Heart left ventricle (tissue), 16 donors: ENCODE measurements at regions not wholly inside any gene's neighbourhood (a gene's known extent, or its start where the extent isn't known, plus 50 kb on each side); places are given as distances from the start of the nearest gene placed in this dataset.

Experiments used
- ATAC-seq, 4 donors: fragments of 200-7000 bp; cut with Tn5 transposase; one replicate each; pipeline ENCODE4 v1.9.1; 2020 to 2022; ENCODE audit warnings: moderate library complexity in 4 of 4, mild to moderate bottlenecking in 3 of 4, moderate number of reproducible peaks in 1 of 4
- DNase-seq, 5 donors: peaks; one replicate each; pipeline ENCODE4 v3.0.0-alpha.2; 2020
- H3K27ac ChIP-seq, 12 donors: fragments of 200-600 bp; sonication (generic) in 4 of 12; one replicate each; pipeline versions ENCODE4 v1.5.0 to v1.8.0; 2016 to 2022; ENCODE audit warnings: mild to moderate bottlenecking in 2 of 12
- H3K27me3 ChIP-seq, 9 donors: fragments of 200-600 bp; sonication (generic) in 2 of 9; one replicate each; pipeline versions ENCODE4 v1.5.1 to v1.8.0; 2016 to 2022; ENCODE audit warnings: mild to moderate bottlenecking in 3 of 9
- H3K36me3 ChIP-seq, 9 donors: fragments of 200-600 bp; sonication (generic) in 2 of 9; one replicate each; pipeline versions ENCODE4 v1.5.0 to v1.8.0; 2018 to 2022; ENCODE audit warnings: mild to moderate bottlenecking in 2 of 9
- H3K4me1 ChIP-seq, 12 donors: fragments of 200-600 bp; sonication (generic) in 4 of 12; one replicate each; pipeline versions ENCODE4 v1.5.0 to v1.8.0; 2016 to 2022; ENCODE audit warnings: mild to moderate bottlenecking in 3 of 12
- H3K4me3 ChIP-seq, 12 donors: fragments of 200-600 bp; sonication (generic) in 4 of 12; one replicate each; pipeline versions ENCODE4 v1.5.0 to v1.8.0; 2017 to 2022; ENCODE audit warnings: mild to moderate bottlenecking in 9 of 12, moderate library complexity in 4 of 12
- H3K9me3 ChIP-seq, 12 donors: fragments of 200-600 bp; sonication (generic) in 4 of 12; one replicate each; pipeline versions ENCODE4 v1.5.0 to v1.8.0; 2016 to 2022; ENCODE audit warnings: mild to moderate bottlenecking in 1 of 12
- CTCF ChIP-seq, 12 donors: fragments of 200-600 bp; sonication (generic) in 4 of 12; IDR thresholded peaks; one replicate each; pipeline versions ENCODE4 v1.5.0 to v1.8.0; 2018 to 2022; ENCODE audit warnings: antibody characterized with exemption in 12 of 12, mild to moderate bottlenecking in 5 of 12
- POLR2A ChIP-seq, 2 donors: fragments of 450-650 bp; IDR thresholded peaks; one replicate each; pipeline ENCODE4 v1.6.1; 2017; ENCODE audit warnings: antibody characterized with exemption in 2 of 2, mild to moderate bottlenecking in 2 of 2, moderate library complexity in 2 of 2
- WGBS, 4 donors: extraction: QIAGEN DNeasy Blood & Tissue Kit in 2 of 4; methylation state at CpG; one replicate each; pipeline versions ENCODE4 v1.1.5 to v1.1.7; 2013 to 2018; 5-methylcytosine and 5-hydroxymethylcytosine counted together
- intact Hi-C, 10 donors: fragments of 100-400 bp; cut with DNase I; formaldehyde crosslinking; loops; one replicate each; pipeline versions ENCODE4 v1.11.1 to v1.14.2; 2022
- donor health status: ischemic (EF 13 %, LVEDD 7.1; RV severe dilation, severe dysfunction).
- donor health status: healthy with polysubstance abuse.
- donor health status: DM: no; HTN: yes; CAD: no.
- donor health status: DM: no; HTN: no; CAD: no.
- donor health status: ischemic (EF 25% LVEDD 6.9; RV normal size, moderate dysfunction).
- donor health status: ischemic (EF 25% LVEDD 5.7; RV mildly dilated, moderate dysfunction).
- donor health status: healthy.
- donor health status: DM: yes; HTN: yes; CAD: no.
- donor health status: ischemic (EF 35%, LVEDD 5.7; RV mildly dilated, moderate dysfunction).
- donor health status: nonischemic (EF 11% LVEDD 7.7; RV severe dilation, severe dysfunction).
- donor health status: DM: yes; HTN: yes; CAD: no.
- donor health status: PGD.
- donor health status: ischemic (EF 29% LVEDD 5.4; RV normal size, mild dysfunction).
- donor health status: nonischemic (EF 23%, LVEDD 6.1; RV moderate dilation, normal function).

- TF ChIP-seq POLR2A (IDR thresholded peaks at IDR 0.05) (no peak), CTCF (IDR thresholded peaks at IDR 0.05) (no peak)
- Histone ChIP-seq H3K27ac (no peak overlapping the region), H3K4me1 (no peaks in the 10 kb centered on the region), H3K9me3 (peaks cover 0 to 3% (median 0%) of the 10 kb centered on the region in 12 donors), H3K36me3 (no peaks in the 10 kb centered on the region), H3K4me3 (no peak overlapping the region), H3K27me3 (no peaks in the 10 kb centered on the region)
- intact Hi-C loops = no loop called here
- ATAC-seq (no peak), DNase-seq (peak in 1 of 5 donors; percentile 44)
- WGBS, 4 donors = 92 to 94% (median 93%) methylated on average over 9 to 13 of the region's 13 CpGs
Observed at GRCh38 chr4:62683799-62684566, 1483.9 kb downstream of the ADGRL3 start.

- Histone ChIP-seq H3K36me3 (no peaks in the 10 kb centered on the region), H3K27ac (no peak overlapping the region), H3K9me3 (peaks cover 0 to 20% (median 2%) of the 10 kb centered on the region in 12 donors), H3K4me1 (no peaks in the 10 kb centered on the region), H3K27me3 (no peaks in the 10 kb centered on the region), H3K4me3 (no peak overlapping the region)
- intact Hi-C loops = no loop called here
- no peak for ATAC-seq
- no peak for DNase-seq
- TF ChIP-seq CTCF (IDR thresholded peaks at IDR 0.05) = no peak
- 66 to 75% (median 74%) methylated on average over 2 of the region's 2 CpGs for WGBS, 4 donors
Observed at GRCh38 chr4:62676962-62677361, 1476.8 kb downstream of the ADGRL3 start.

- Histone ChIP-seq H3K36me3 (no peaks in the 10 kb centered on the region), H3K4me1 (peaks cover 0 to 8% (median 0%) of the 10 kb centered on the region in 12 donors), H3K4me3 (no peak overlapping the region), H3K9me3 (peaks cover 0 to 10% (median 0%) of the 10 kb centered on the region in 12 donors), H3K27ac (no peak overlapping the region), H3K27me3 (no peaks in the 10 kb centered on the region)
- DNase-seq (peak in 3 of 5 donors; percentile 20 to 31 (median 21)), ATAC-seq (peak; percentile 86 to 94 (median 92))
- 13 to 36% (median 32%) methylated on average over 2 of the region's 2 CpGs for WGBS, 4 donors
- TF ChIP-seq CTCF (IDR thresholded peaks at IDR 0.05) (no peak), POLR2A (IDR thresholded peaks at IDR 0.05) (no peak)
- intact Hi-C loops = no loop called here
Observed at GRCh38 chr4:62670514-62670913, 1470.4 kb downstream of the ADGRL3 start.

- Histone ChIP-seq H3K27ac (no peak overlapping the region), H3K4me3 (no peak overlapping the region), H3K4me1 (peaks cover 0 to 8% (median 0%) of the 10 kb centered on the region in 12 donors), H3K36me3 (no peaks in the 10 kb centered on the region), H3K9me3 (peaks cover 0 to 6% (median 0%) of the 10 kb centered on the region in 12 donors), H3K27me3 (no peaks in the 10 kb centered on the region)
- intact Hi-C loops = no loop called here
- ATAC-seq (no peak), DNase-seq (no peak)
- no peak for TF ChIP-seq CTCF (IDR thresholded peaks at IDR 0.05)
- no peak for TF ChIP-seq POLR2A (IDR thresholded peaks at IDR 0.05)
- WGBS, 4 donors = 69 to 87% (median 75%) methylated on average over 4 of the region's 4 CpGs
Observed at GRCh38 chr4:62661821-62662220, 1461.7 kb downstream of the ADGRL3 start.
